GM13977 (cell line): ENCODE measurements at regions not wholly inside any gene's neighbourhood (a gene's known extent, or its start where the extent isn't known, plus 50 kb on each side); places are given as distances from the start of the nearest gene placed in this dataset.
"Not testable (repeated sequence)": the region's sequence is repeated elsewhere in the genome, so short reads cannot be mapped to it uniquely, and the experiment has no call there.

Experiments
- DNase-seq: peaks from one replicate; pipeline ENCODE4 v3.0.0; 2012; ENCODE audit warnings: low spot score
- in situ Hi-C: fragments of 300-500 bp; cut with MboI; formaldehyde crosslinking; loops from one replicate; pipeline ENCODE4 v1.12.0; 2022; ENCODE audit warnings: low sequenced_read_pairs, low pct_unique_long_range_greater_than_20kb, mixed read lengths, inconsistent platforms; ENCODE audit not compliant: unreplicated experiment
- TF ChIP-seq, protein P1 (sequence below): IDR thresholded peaks from 2 replicates; pipeline ENCODE4 v1.5.1; 2012; ENCODE audit warnings: mild to moderate bottlenecking, control low read depth; ENCODE audit not compliant: insufficient read depth; ENCODE audit errors: extremely low read depth, missing control alignments

DNA sequence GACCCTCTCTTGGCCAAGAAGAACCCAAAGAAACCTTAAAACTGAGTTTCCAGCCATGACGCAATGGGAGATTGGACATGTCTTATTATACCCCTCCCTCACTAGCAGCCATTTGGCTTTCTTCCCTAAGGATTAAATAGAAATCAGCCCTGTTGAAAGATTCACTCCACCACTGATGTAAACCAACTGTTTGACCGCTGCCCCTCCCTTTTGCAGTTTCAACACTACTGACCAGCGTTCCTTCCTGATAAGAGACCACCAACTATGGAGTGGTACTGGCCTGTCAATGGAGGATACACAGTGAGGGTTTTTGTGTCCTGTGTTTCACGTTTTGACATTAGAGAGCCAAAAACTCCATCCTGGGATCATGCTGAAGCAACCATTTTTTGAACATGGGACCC, 53.2 kb upstream of the CD2AP start:
- DNase-seq: no peak
- TF ChIP-seq, protein P1, sequence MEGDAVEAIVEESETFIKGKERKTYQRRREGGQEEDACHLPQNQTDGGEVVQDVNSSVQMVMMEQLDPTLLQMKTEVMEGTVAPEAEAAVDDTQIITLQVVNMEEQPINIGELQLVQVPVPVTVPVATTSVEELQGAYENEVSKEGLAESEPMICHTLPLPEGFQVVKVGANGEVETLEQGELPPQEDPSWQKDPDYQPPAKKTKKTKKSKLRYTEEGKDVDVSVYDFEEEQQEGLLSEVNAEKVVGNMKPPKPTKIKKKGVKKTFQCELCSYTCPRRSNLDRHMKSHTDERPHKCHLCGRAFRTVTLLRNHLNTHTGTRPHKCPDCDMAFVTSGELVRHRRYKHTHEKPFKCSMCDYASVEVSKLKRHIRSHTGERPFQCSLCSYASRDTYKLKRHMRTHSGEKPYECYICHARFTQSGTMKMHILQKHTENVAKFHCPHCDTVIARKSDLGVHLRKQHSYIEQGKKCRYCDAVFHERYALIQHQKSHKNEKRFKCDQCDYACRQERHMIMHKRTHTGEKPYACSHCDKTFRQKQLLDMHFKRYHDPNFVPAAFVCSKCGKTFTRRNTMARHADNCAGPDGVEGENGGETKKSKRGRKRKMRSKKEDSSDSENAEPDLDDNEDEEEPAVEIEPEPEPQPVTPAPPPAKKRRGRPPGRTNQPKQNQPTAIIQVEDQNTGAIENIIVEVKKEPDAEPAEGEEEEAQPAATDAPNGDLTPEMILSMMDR: no peak
- in situ Hi-C loops: loop anchor here (25.0 kb wide), 2 partner anchors 188 to 313 kb away; no protein-coding TSS in a partner anchor

DNA sequence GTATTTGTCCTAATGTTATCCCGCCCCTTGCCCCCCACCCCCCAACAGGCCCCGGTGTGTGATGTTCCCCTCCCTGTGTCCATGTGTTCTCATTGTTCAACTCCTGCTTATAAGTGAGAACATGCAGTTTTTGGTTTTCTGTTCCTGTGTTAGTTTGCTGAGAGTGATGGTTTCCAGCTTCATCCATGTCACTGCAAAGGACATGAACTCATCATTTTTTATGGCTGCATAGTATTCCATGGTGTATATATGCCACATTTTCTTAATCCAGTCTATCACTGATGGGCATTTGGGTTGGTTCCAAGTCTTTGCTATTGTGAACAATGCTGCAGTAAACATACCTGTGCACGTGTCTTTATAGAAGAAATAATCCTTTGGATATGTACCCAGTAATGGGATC, 51.9 kb upstream of the CD2AP start:
- in situ Hi-C loops, DNase-seq: not testable (repeated sequence)

DNA sequence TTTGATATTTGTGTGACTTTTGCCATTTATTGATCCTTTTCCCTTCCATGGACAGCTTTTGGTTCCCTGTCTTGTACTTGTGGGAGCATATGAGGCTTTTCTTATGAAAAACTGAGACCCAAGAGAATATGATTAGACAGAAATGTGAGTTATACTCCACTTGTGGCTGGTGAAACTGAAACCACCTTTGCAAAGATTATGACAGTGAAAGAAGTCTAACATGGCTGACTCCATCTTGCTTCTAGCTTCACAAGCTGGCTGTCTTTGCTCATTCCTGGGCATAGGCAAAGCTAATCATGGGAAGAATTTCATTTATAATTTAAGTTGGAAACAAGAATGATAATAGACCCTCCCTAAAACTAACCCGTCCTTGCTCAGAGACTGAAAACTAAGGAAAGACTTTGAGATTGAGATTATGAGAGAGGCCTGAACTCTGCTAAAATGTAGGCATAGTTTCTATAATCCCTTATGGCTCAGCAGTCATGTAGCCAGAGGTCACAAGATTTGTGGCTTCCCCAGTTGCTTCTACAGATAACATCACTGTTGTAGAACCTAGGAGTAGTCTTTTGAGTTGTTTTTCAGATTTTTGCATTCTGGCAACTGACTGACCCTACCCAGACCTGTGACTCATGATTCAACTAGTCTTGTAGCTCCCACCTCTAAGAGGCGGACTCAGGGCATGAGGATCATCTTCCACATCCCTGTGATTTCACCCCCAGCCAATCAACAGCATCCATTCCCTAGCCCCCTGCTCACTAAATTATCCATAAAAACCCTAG, 50.9 kb upstream of the CD2AP start:
- TF ChIP-seq, protein P1: no peak
- no peak for DNase-seq
- in situ Hi-C loops: no loop called here

DNA sequence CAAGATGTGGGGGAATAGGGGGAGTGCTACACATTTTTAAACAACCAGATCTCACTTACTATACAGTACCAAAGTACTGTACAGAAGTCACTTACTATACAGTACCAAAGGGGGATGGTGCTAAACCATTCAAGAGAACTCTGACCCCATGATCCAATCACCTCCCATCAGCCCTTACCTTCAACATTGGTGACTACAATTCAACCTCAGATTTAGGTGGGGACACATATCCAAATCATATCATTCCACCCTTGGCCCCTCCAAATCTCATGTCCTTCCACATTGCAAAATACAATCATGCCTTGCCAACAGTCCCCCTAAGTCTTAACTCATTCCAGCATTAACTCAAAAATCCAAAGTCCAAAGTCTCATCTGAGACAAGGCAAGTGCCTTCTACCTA, 49.9 kb upstream of the CD2AP start:
- TF ChIP-seq, protein P1: no peak
- in situ Hi-C loops: no loop called here
- DNase-seq: no peak
